HuH-7.5 (cell line): ENCODE measurements at regions not wholly inside any gene's neighbourhood (a gene's known extent, or its start where the extent isn't known, plus 50 kb on each side); places are given as distances from the start of the nearest gene placed in this dataset.

Experiments used
- DNase-seq: peaks from one replicate; pipeline ENCODE4 v3.0.0; 2011; ENCODE audit warnings: low spot score

DNA sequence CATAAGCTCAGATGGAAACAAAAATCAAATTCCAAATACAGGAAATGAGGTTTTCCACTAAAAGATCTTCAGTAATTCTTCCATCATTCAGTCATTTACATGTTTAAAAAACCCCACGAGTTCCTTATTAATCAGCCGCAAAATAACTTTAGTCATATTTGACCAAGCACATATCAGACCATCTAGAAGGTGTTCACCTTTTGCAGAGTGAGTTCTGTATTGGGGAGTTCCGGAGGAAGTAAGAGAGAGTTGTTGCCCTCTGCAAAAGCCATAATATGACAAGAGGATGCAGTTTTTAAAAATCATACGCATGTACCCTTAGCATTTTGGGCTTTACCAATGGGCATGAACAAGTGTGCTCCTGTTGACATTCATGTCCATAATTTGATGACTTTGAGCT, 61.6 kb downstream of the CCR1 start:
- no peak for DNase-seq

DNA sequence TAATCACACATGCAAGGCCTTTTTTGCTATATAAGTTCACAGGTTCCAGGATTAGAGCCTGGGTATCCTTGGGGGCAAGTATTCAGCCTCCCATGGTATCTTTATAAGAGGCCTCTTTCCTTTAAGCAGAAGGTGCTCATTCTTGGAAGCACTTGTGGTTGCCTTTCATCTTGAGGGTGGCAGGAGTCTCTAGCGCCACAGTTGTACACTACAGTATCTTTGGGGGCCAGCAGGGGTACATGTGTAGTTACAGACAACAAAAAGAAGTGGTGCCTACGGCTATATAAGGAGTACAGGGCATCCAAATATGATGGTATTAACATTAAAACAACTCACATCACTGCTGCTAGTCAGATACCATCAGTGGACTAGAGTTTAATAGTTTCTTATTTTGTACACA, 62.1 kb downstream of the CCR1 start:
- no peak for DNase-seq

DNA sequence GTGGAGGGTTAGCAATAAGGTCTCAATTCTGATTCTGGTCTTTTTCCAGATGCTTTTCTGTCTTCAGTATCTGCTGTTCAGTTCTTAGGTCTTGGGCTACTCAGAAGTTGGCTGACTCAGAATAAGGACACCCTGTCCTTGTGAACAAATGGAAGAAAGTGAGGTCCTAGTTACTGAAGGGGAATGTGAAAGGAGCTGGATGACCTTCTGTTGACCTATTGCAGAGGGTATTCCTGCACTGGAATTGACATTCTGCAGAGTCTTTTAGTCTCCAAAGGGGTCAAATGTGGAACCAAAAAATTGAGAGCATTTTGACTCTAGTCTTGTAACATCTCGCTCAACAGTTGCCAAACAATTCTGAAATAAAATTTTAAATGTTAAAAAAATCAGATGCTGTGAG, 63.0 kb downstream of the CCR1 start:
- DNase-seq = no peak

DNA sequence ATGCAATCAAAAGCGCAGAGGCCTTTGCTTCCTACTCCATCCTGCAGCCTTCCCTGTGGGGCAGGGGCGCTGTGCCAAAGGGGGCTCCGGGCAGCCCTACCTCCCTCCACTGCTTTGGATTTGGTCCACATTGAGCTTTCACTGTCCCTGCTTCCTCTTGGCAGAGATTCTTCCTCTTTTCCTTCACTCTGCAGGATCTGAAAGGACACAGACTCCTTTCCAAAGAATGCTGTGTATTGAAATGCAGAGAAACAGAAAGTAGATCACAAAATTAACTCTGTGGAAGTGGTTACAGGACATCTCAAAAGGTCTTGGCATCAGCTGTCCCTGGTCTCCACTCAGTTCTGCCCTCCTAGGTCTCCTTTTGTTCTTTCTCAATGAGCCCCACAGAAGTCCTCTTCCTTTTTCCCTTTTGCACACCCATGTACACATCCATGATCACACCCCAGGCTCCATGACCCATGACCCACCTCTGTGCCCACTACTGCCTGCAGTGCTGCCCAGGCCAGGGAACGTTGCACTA, 64.1 kb downstream of the CCR1 start:
- DNase-seq = no peak

DNA sequence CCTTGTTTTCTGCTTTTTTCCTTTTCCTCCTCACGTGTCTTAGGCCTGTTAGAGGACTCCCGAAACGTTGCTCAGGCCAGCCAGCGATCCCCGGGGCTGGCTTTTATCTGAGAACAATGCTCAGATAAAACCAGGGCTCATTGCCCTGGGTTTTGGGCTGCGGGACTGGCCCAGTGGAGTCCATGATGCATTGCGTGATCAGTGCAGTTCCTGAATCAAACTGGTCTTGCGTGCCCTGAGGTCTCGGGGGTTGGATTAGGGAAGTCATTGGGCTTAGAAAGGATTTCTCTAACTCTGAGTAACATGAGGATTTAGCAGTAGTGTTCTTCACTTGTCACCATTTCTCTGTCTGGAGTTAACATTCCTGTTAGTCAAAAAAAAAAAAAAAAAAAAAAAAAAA, 66.3 kb downstream of the CCR1 start:
- no peak for DNase-seq

DNA sequence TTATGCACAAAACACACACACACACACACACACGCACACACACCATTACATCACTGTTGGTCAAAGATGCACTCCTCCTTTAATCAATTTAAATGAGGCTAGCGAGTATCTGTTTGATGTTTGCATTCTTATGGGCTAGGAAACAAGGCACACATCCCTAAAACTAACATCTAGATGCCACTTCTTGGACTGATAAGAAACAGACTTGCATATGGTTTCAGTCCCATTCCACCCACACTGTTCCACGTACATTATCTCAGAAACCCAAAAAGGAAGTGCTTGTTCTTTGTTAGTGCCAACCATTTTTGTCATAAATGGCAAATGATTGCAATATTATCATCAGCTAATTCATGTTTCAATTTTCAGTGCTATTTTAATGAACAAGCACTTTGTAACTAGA, 69.5 kb downstream of the CCR1 start:
- no peak for DNase-seq

DNA sequence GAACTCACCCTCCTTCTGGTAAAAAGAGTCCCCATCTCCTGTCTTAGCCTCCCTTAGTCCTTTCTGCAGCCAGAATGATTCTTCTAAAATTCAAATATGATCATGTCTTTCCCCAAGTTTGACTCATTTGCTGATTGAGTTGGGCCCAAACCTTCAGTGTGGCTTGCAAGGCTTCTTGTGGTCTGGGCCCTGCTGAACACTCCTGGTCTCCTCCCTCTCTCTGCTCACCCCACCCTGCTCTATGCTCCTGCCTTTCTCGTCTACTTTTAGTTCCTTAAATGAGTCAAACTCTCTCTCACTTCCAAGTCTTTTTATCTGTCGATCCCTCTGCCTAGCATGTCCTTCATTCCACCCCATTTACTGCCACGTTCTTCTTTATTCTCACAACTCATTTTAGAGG, 72.6 kb downstream of the CCR1 start:
- no peak for DNase-seq

DNA sequence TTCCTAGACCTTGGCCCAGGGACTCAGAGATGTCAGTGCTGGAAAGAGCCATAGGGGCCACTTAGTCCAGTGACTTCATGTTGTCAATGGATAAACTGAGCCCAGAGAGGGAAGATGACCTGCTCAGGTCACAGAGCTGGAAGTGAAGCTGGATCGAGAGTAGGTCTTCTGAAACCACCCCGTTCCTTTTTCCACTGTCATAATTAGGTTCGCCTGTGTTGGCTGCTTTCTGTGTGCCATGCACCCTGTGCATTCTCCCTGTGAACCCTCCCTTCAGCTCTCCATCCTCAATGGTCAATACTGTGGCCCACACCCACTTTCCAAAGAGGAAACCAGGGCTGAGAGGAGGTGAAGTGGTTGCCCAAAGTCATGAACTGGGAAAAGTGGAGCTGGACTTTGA, 74.8 kb downstream of the CCR1 start:
- no peak for DNase-seq

DNA sequence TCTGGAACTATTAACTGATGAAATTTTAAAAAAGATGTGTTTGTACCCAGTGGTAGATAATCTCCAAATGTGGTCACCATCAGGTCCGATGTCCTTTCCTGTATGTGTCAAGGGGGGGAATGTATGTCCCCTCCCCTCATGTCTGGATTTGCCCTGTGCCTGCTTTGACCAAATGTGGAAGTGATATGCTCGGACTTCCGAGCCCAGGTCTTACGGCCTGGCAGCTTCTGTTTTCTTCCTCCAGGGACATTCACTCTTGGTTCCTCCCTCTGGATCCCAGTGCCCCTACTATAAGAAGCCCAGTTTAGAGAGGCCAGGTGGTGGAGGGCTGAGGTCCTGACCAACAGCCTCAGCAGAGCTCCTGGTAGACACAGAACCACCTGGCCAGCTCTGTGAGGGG, 75.5 kb downstream of the CCR1 start:
- no peak for DNase-seq

DNA sequence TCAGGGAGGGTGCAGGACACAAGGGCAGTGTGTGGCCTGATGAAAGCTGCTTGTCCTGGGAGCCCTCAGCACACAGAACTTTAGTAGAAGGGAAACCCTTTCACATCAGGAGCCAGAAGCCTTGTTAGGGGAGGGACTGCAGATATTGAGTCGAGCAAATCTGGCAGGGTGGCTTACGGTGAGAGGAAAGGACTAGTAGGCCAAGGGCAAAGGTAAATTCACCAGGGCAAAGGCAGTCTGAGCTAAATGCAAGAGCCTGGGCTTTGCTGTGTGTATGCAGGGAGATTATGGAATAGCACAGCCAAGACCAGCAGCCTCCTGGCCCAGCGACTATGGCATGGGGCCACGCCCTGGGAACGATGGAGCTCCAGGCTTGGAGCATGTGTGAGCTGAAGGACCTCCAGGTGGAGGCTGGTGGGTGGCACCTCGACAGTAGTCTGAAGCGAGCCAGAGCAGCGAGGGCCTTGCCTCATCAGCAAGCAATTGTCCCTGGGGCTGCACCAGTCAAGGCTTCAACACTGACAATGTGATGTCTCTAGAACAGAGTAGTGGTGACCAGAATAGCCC, 76.1 kb downstream of the CCR1 start:
- no peak for DNase-seq

DNA sequence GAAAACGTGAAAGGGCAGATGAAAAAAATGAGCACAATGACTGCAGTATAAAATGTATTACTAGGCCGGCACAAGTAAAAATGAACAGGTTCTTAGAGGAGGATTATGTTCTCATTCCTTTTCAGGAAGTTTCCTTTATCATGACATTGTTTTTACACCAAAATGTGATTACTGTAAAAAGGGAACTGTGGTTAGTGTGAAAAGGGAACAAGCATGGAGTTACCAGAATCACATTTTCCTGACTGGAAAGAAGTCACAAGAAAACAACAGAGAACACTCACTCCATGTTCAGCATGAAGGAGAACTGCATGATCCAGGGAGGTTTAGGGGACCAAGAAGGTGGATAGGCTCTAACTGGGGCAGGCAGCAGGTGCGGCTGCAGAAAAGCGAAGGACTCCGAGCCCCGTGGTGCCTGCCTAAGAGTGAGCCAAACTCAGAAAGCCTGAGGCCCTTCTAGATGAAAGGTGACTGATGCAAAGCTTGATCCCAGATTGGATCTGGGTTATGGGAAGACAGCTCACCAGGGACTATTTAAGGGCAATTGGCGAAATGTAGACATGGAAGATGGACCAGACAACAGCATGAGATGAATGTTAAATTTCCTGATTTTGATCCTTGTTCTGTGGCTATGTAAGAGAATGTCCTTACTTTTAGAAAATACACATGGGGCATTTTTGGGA, 77.3 kb downstream of the CCR1 start:
- no peak for DNase-seq

DNA sequence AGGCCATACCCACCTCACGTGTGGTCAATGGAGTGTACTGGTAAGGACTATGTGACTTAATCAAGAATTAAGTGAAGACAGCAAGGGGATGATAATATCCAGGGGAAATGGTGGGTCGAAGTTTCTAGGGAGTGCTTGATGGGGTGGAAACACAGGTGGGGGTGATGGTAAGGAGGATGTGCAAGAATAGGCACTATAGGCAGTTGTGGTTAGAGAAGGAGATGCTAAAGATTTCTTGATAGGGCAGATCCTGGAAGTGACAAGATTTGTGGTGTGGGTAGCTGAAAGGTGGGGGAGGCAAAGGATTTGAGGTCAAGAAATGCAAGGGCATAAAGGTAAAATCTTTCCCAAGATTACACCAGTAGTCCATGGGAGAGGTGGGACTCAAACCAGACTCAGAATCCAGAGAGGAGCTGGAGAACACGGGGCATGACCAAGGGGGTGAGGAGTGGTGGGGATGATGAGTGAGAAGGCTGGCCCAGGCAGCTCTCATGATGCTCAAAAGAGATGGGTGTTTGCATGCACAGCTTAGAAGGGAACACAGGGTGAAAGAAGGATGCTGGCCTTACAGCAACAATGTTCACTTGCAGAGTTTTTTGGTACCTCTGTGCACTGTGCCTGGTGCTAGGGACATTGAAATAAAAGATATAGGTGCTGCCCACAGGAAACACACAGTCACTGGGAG, 78.4 kb downstream of the CCR1 start:
- no peak for DNase-seq

DNA sequence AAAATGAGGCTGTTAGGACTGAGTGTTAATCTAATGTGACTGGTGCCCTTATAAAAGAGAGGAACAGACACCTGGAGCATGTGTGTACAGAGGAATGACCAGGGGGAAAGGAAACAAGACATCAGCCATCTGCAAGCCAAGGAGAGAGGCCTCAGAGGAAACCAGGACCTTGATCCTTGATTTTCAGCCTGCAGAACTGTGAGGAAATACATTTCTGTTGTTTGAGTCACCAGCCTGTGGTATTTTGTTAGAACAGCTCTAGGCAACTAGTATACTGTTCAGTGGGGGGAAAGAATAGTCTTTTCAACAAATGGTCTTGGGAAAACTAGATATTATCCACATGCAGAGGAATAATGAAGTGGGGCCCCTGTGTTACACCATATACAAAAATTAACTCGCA, 80.6 kb downstream of the CCR1 start:
- DNase-seq = no peak

DNA sequence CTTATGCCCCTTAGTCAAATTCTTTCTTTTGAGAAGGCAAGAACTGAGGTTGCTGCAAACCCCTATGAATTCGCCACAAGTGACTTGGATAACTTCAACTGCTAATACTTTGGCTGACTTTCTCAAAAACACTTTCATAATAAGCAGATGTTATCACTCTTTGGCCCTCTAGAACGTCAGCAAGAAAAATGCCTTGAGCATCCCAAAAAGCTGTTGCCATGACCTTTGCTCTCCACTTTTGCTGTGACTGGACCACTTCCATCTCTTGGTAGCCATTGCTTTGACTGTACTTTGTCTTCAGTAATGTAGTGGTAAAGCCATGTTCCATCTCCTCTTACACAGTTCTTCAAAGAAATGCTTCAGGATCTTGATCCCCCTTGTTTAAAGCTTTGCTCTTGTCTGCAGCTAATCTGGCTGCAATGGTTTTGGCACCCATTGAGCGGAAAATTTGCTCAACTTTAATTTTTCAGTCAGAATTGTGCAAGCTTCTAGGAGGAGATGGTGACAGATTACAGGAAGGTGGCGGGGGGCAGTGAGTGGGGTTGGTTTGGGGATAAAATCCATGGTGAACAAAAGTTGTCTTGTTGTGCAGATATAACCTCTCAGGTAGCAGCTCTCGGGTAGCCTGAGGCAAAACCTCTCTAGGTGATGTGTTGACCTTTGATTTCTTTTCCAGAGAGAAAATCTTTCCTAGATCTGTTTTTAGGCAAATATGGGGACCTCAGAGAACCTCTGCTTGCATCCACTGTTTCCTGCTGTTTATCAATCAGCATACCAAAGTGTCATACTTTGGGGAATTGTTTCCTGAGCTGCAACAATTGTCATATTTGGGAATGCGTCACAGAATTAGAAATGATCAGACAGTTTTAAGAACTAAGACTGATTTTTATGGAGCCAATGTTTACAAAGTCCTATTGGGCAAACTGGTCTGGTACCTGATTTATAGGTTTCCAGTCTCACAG, 83.6 kb downstream of the CCR1 start:
- DNase-seq = no peak

DNA sequence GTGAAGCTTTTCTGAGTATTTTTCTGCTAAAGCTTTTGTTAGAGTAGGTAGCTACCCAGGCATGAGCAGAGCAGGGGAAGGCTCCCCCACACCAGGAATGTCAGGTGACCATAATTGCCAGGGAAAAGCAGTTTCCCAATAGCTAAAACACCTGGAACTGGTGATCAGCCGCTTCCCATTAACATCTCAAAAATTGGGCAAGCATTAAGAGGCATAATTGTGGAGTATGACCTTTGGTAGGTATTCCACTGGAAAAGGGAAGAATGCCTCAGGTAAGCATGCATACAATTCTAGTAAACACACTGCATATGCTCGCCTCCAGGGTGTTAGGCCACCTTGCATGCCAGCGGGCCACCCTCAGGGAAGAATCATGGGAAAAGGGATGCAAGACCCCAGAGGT, 84.5 kb downstream of the CCR1 start:
- no peak for DNase-seq

DNA sequence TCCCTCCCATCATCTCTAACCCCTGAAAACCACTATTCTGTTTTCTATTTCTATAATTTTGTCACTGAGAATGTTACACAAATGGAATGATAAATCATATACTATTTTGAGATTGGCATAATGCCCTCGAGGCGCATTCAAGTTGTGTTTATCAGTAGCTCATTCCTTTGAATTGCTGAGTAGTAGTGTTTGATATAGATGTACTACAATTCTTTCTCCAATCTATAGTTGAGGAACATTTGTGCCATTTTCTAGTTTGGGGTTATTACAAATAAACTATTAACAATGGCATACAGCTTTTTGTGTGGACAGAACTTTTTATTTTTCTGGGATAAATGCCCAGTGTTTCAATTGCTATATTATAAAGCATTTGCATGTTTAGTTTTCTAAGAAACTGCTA, 86.0 kb downstream of the CCR1 start:
- no peak for DNase-seq

DNA sequence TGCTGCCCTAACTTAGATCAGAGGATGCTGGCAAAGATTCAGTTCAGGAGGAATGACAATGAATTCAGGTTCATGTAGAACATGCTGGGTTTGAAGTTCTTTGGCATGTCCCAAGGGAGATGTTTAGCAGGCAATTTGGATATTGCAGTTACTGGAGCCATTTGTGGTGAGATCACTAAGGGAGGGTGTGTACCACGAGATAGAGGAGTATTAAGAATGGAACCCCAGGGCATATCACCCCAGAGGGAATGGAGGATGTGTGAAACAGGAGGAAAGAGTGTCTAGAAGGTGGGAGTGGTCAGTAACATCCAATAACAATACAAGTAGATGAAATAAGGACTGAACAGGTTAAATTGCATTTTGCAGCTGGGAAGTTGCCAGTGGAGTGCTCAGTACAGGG, 87.1 kb downstream of the CCR1 start:
- DNase-seq = no peak

DNA sequence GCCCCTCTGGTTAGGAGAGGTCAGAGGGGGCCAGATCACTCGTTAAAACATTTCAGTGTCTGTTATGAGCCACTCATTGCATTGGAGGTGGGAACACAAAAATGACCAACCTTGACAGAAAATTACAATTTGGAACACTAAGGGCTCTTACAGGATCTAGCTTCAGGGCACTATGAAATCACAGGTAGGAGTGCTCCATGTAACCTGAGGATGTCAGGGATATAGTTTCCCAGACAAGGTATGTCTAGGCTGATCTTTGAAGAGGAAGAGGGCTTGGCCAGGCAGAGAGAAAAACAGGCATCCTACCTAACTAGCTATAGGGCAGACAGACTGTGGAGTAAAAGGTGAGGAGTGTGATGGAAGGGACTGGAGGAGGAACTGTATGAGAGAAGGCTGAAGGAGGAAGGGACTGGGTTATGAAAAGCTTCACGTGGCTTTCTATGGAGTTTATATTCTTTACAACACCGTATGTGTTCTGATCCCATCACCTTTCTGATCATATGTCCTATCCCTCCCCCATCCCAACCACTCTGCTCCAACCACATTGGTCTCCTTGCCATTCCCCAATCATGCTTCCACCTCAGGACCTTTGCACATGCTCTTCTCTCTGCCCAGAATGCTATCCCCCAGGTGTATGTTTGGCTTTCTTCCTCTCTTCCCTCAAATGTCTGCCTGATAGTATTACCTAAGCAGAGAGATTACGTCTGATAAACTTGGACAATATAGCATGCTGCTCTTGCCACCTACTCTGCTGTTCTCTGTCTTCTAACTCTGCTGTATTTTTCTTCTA, 88.2 kb downstream of the CCR1 start:
- no peak for DNase-seq

DNA sequence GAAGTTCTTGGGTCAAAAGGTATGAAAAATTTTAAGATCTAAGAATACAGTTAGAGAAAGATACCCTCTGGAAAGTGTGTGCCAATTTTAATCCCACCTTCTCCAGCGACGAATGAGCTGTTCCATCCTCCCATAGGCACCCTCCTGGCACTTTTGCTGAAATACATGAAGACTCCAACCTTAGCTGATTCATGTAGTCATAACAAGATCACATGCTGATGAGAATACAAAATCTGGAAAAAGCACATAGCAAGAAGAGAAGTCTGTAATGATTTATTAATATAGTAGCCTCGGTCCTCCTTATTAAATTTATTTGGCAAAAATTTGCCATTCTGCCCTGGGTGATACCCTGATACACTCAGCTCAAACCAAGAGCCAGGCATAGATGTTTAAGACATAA, 88.9 kb downstream of the CCR1 start:
- DNase-seq = no peak

DNA sequence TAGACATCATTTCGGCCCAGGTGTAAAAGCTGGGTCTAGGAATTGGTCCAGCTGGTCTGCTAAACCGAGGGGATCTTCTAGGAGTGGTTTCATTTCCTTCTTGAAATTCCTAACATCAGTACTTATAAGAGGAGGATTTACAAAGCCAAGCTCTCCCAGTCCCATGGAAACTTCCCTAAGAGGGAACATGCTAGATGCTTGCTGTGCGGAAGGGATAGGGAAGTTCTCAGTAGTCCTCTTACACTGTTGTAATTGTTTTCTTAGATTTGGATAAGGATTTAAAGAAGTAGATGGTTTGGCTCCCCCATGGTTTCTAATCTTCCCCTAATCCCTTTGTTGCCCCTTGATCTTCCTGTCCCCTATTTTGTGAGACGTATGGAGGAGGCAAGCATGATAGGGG, 89.7 kb upstream of the XCR1 start:
- no peak for DNase-seq

DNA sequence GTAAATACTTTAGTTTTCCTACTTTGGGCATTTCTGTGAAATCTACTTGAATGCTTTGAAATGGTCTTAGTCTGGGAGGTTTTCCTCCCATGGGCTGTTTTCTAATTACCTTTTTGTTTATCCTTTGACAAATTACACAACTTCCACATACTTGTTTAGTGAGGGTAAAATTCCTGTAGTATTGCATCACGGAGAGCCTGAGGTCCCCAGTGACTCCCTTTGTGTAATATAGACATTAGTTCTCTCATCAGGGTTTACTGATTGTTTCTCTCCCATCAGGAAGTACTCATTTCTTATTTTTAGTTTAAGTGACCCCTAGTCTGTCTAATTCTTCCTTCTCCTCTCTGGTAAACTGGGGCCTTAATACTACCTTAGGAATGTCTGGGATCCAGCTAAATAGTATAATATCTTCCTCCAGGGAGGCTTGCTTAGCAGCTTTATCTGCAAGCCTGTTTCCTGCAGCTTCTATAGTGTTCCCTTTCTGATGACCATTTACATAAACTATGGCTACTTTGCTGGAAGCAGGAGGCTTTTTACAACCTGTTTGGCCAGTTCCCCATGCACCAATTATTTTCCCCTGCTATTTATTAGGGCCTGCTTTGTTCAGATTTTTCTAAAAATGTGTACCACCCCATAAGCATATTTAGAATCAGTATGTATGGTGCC, 87.2 kb upstream of the XCR1 start:
- DNase-seq = no peak
